ENCODE measurements at regions not wholly inside any gene's neighbourhood (a gene's known extent, or its start where the extent isn't known, plus 50 kb on each side); places are given as distances from the start of the nearest gene placed in this dataset.

DNA sequence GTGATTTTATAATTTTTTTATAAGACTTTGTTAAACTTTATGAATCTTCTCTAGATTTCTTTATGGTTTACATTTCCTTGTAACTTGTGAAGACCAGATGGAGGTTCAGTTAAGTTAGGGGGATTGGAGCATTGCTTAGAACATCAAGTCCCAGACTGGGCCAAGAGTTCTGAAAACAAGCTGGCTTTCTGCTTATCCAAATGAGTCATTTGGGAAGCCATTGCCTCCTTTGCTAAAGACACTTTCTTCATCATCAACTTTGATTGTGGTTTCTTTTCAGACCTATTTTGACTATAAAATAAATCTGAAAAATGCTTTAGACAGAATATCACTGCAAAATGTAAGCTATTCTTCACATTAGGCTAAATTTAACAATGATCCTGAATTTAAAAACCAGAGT is 446.8 kb downstream of the USP25 start:
- Histone ChIP-seq H3K4me3 (no peak overlapping the region), H3K4me1 (peaks cover 0 to 7% (median 0%) of the 10 kb centered on the region in 6 donors), H3K36me3 (no peaks in the 10 kb centered on the region), H3K27me3 (replicated peaks in 1 of 7) (no peaks in the 10 kb centered on the region), H3K9me3 (no peaks in the 10 kb centered on the region), H3K27ac (no peak overlapping the region)
- no peak for TF ChIP-seq POLR2A (IDR thresholded peaks at IDR 0.05)
- no peak for TF ChIP-seq POLR2AphosphoS5 (IDR thresholded peaks at IDR 0.05)
- TF ChIP-seq, protein P1, sequence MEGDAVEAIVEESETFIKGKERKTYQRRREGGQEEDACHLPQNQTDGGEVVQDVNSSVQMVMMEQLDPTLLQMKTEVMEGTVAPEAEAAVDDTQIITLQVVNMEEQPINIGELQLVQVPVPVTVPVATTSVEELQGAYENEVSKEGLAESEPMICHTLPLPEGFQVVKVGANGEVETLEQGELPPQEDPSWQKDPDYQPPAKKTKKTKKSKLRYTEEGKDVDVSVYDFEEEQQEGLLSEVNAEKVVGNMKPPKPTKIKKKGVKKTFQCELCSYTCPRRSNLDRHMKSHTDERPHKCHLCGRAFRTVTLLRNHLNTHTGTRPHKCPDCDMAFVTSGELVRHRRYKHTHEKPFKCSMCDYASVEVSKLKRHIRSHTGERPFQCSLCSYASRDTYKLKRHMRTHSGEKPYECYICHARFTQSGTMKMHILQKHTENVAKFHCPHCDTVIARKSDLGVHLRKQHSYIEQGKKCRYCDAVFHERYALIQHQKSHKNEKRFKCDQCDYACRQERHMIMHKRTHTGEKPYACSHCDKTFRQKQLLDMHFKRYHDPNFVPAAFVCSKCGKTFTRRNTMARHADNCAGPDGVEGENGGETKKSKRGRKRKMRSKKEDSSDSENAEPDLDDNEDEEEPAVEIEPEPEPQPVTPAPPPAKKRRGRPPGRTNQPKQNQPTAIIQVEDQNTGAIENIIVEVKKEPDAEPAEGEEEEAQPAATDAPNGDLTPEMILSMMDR (IDR thresholded peaks at IDR 0.05 in 8 of 11, conservative IDR thresholded peaks at IDR 0.05 in 3 of 11), result no peak
- intact Hi-C loops (cut with DNase I; ENCODE audit: low total_unique reads), result no loop called here
- no peak for DNase-seq

DNA sequence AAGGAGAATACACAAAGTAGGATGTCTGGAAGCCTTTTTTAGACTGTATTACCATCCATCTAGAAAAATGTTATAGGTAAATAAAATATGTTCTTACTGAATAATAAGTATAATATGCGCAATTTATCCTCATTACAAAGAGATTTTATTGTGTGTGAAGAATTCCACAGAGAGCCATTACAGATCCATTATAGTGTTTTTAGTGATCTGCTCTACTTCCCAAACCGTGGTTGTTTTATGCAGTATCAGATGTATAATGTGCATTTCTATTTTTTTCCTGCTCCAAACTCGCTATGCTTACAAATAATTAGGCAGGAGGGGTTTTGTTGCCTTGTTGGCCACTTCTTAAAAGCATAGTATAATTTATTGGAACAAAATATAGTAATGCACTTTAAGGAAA is 447.8 kb downstream of the USP25 start:
- no peaks in the 10 kb centered on the region for H3K36me3 ChIP-seq
- H3K4me3 ChIP-seq, result no peak overlapping the region
- intact Hi-C loops (cut with DNase I; ENCODE audit: low total_unique reads), result no loop called here
- WGBS, 5 donors, result 62 to 89% (median 82%) methylated on average over 3 of the region's 3 CpGs
- DNase-seq, result no peak
- H3K9me3 ChIP-seq, result no peaks in the 10 kb centered on the region
- peaks cover 0 to 7% (median 0%) of the 10 kb centered on the region in 6 donors for H3K4me1 ChIP-seq
- H3K27ac ChIP-seq, result no peak overlapping the region
- TF ChIP-seq POLR2AphosphoS5 (IDR thresholded peaks at IDR 0.05) (no peak), POLR2A (IDR thresholded peaks at IDR 0.05) (no peak)
- TF ChIP-seq, protein P1 (IDR thresholded peaks at IDR 0.05 in 8 of 11, conservative IDR thresholded peaks at IDR 0.05 in 3 of 11), result no peak
- no peaks in the 10 kb centered on the region for H3K27me3 ChIP-seq (replicated peaks in 1 of 7)

DNA sequence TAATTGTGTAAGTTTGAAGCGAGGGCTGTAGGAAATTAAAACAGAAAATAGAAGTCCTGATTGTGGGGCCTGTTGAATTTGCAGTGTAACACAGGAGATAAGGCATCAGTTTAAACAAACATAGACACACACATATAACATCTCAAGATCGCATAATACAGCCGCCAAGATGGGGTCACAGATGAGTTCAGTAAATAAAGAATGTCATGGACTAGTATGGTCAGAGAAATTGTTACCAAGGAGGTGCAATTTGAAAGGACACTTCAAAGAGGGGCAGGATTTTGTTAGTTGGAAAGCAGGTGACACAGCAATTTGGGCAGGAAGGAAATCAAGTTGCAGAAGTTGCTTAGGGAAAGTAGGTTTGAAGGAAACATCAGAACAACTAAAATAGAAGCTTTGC is 450.0 kb downstream of the USP25 start:
- Histone ChIP-seq H3K36me3 (no peaks in the 10 kb centered on the region), H3K9me3 (no peaks in the 10 kb centered on the region), H3K4me1 (peaks cover 0 to 7% (median 0%) of the 10 kb centered on the region in 6 donors), H3K27me3 (replicated peaks in 1 of 7) (no peaks in the 10 kb centered on the region), H3K4me3 (no peak overlapping the region), H3K27ac (no peak overlapping the region)
- 15 to 29% (median 25%) methylated on average over 3 of the region's 3 CpGs for WGBS, 5 donors
- intact Hi-C loops (cut with DNase I; ENCODE audit: low total_unique reads), result no loop called here
- DNase-seq, result no peak
- TF ChIP-seq POLR2AphosphoS5 (IDR thresholded peaks at IDR 0.05), result no peak
- TF ChIP-seq POLR2A (IDR thresholded peaks at IDR 0.05), result no peak
- TF ChIP-seq, protein P1 (IDR thresholded peaks at IDR 0.05 in 8 of 11, conservative IDR thresholded peaks at IDR 0.05 in 3 of 11), result no peak

DNA sequence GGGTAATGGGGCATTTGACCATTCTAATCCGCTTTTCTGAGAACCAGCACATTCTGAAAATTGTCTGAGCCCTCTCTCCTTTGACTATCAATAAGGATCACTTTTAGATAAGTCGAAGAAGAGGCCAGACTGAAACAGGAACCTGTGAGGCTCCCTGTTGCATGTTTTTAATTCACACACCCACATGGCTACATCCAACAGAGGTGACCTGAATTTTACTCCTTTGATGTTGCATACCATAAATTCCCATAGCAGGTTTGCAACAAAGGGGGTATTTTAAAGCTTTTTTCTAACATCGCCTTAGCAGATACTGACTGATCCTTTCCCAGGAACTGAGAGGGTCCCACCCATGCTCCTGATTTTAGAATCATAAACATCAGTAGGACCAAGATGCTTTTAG is 450.8 kb downstream of the USP25 start:
- no peaks in the 10 kb centered on the region for H3K36me3 ChIP-seq
- H3K27me3 ChIP-seq (replicated peaks in 1 of 7), result no peaks in the 10 kb centered on the region
- intact Hi-C loops (cut with DNase I; ENCODE audit: low total_unique reads), result no loop called here
- no peaks in the 10 kb centered on the region for H3K9me3 ChIP-seq
- H3K4me1 ChIP-seq, result peaks cover 0 to 7% (median 0%) of the 10 kb centered on the region in 6 donors
- H3K27ac ChIP-seq, result no peak overlapping the region
- no peak overlapping the region for H3K4me3 ChIP-seq
- no peak for DNase-seq
- TF ChIP-seq, protein P1 (IDR thresholded peaks at IDR 0.05 in 8 of 11, conservative IDR thresholded peaks at IDR 0.05 in 3 of 11), result no peak
- TF ChIP-seq POLR2AphosphoS5 (IDR thresholded peaks at IDR 0.05) (no peak), POLR2A (IDR thresholded peaks at IDR 0.05) (no peak)
- WGBS, 5 donors, result 58 to 68% (median 62%) methylated on average over 3 of the region's 3 CpGs

Data from spleen (tissue), 11 donors.